A549 (cell line): ENCODE measurements at regions not wholly inside any gene's neighbourhood (a gene's known extent, or its start where the extent isn't known, plus 50 kb on each side); places are given as distances from the start of the nearest gene placed in this dataset.

Source experiments
- CEBPB ChIP-seq, 2 experiments: fragments of >200 bp in 1 of 2; sonication (Bioruptor Twin) in 1 of 2; formaldehyde crosslinking in 1 of 2; IDR thresholded peaks; 2 replicates each; pipeline ENCODE4 v1.6.1; 2012 to 2016
- CTCF ChIP-seq: fragments of >200 bp; sonication (Bioruptor Twin); formaldehyde crosslinking; IDR thresholded peaks from 3 replicates; pipeline ENCODE4 v1.5.1; 2016
- HES2 ChIP-seq: fragments of >200 bp; sonication (Bioruptor Twin); formaldehyde crosslinking; IDR thresholded peaks from 2 replicates; pipeline ENCODE4 v1.6.1; 2016
- MAX ChIP-seq: IDR thresholded peaks from 2 replicates; pipeline ENCODE4 v1.6.1; 2012
- MYC ChIP-seq: IDR thresholded peaks from 2 replicates; pipeline ENCODE4 v1.6.1; 2012; ENCODE audit warnings: mild to moderate bottlenecking, inconsistent platforms, low read length, improper control_type of control experiment, borderline replicate concordance
- POLR2A ChIP-seq: IDR thresholded peaks from 2 replicates; pipeline ENCODE4 v1.6.1; 2012; ENCODE audit warnings: mild to moderate bottlenecking, low read length
- REST ChIP-seq: fragments of 200-600 bp; sonication (generic); IDR thresholded peaks from 2 replicates; pipeline ENCODE4 v1.6.1; 2016; ENCODE audit warnings: antibody characterized with exemption, mild to moderate bottlenecking, moderate library complexity
- RFX5 ChIP-seq: fragments of 450-650 bp; IDR thresholded peaks from 2 replicates; pipeline ENCODE4 v1.7.1; 2014; ENCODE audit warnings: antibody characterized with exemption, mild to moderate bottlenecking, moderate library complexity
- RNF2 ChIP-seq: fragments of 200-600 bp; sonication (generic); IDR thresholded peaks from 2 replicates; pipeline ENCODE4 v1.6.1; 2016; ENCODE audit warnings: low read depth, mild to moderate bottlenecking, antibody characterized with exemption, moderate library complexity, borderline replicate concordance

GRCh38 chr14:100435459-100435858 is 112.3 kb downstream of the SLC25A47 start:
- TF ChIP-seq REST (no peak), CEBPB (IDR thresholded peaks at IDR 0.05) (no peak), RNF2 (no peak), HES2 (no peak), MAX (no peak), POLR2A (no peak), CTCF (no peak), MYC (no peak), RFX5 (no peak)
